ENCODE measurements at regions not wholly inside any gene's neighbourhood (a gene's known extent, or its start where the extent isn't known, plus 50 kb on each side); places are given as distances from the start of the nearest gene placed in this dataset.
"Not testable (repeated sequence)": the region's sequence is repeated elsewhere in the genome, so short reads cannot be mapped to it uniquely, and the experiment has no call there.

DNA sequence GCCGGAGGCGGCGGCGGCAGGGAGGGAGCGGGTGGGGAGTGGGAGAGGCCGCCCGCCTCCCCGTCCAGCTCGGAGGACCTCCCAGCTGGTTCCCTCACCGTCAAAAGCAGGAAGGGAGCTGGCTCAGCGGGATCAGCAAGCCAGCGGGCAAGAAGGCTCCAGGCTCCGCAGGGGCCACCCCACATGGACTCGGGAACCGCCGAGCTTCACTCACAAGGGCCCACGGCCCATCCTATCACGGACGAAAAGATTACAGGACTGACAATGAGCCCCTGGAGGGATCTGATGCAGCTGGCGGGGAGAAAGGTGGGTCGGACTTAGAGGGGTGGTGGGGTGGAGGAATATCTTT is 86.3 kb downstream of the FAM72B start:
- TF ChIP-seq, protein P1, sequence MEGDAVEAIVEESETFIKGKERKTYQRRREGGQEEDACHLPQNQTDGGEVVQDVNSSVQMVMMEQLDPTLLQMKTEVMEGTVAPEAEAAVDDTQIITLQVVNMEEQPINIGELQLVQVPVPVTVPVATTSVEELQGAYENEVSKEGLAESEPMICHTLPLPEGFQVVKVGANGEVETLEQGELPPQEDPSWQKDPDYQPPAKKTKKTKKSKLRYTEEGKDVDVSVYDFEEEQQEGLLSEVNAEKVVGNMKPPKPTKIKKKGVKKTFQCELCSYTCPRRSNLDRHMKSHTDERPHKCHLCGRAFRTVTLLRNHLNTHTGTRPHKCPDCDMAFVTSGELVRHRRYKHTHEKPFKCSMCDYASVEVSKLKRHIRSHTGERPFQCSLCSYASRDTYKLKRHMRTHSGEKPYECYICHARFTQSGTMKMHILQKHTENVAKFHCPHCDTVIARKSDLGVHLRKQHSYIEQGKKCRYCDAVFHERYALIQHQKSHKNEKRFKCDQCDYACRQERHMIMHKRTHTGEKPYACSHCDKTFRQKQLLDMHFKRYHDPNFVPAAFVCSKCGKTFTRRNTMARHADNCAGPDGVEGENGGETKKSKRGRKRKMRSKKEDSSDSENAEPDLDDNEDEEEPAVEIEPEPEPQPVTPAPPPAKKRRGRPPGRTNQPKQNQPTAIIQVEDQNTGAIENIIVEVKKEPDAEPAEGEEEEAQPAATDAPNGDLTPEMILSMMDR (IDR thresholded peaks at IDR 0.05 in 8 of 11, conservative IDR thresholded peaks at IDR 0.05 in 3 of 11), result not testable (repeated sequence)
- TF ChIP-seq POLR2A (IDR thresholded peaks at IDR 0.05), result not testable (repeated sequence)
